HL-60 (cell line): ENCODE measurements at regions not wholly inside any gene's neighbourhood (a gene's known extent, or its start where the extent isn't known, plus 50 kb on each side); places are given as distances from the start of the nearest gene placed in this dataset. TPM values are rescaled to one million over a fixed set of nuclear protein-coding genes. Genes with fewer than 3 reads are reported as not detected.

Experiments
- DNase-seq, 2 experiments: peaks; one replicate each; pipeline ENCODE4 v3.0.0-alpha.2; 2010 to 2020; ENCODE audit warnings: low read depth in 1 of 2, low spot score in 1 of 2
- H3K27ac ChIP-seq: fragments of 250-450 bp; sonication (Bioruptor Pico); replicated peaks from 2 replicates; pipeline ENCODE4 v1.5.1; 2020; ENCODE audit warnings: mild to moderate bottlenecking, moderate library complexity
- H3K27me3 ChIP-seq: fragments of 250-450 bp; sonication (Bioruptor Pico); 2 replicates; pipeline ENCODE4 v1.5.1; 2021; ENCODE audit warnings: mild to moderate bottlenecking, moderate library complexity; ENCODE audit not compliant: insufficient read depth, poor library complexity, severe bottlenecking
- H3K4me3 ChIP-seq: replicated peaks from 2 replicates; pipeline ENCODE4 v1.5.1; 2011; ENCODE audit warnings: mild to moderate bottlenecking, control low read depth, low read length; ENCODE audit not compliant: insufficient read depth
- GABPA ChIP-seq: IDR thresholded peaks from 2 replicates; pipeline ENCODE4 v1.6.1; 2012; ENCODE audit warnings: low read depth
- POLR2AphosphoS5 ChIP-seq: IDR thresholded peaks from 2 replicates; pipeline ENCODE4 v1.6.1; 2012; ENCODE audit warnings: low read depth
- SPI1 ChIP-seq: IDR thresholded peaks from 2 replicates; pipeline ENCODE4 v1.6.1; 2012; ENCODE audit warnings: low read depth, mild to moderate bottlenecking, borderline replicate concordance
- microRNA-seq: library from miRNA; unstranded; fragments of <30 nt; microRNA quantifications from one replicate; pipeline ENCODE4, GENCODE V29; 2018
- TF ChIP-seq, protein P1 (sequence below): IDR thresholded peaks from 2 replicates; pipeline ENCODE4 v1.6.1; 2012; ENCODE audit warnings: low read depth; ENCODE audit not compliant: insufficient replicate concordance
- TF ChIP-seq, protein P2 (sequence below): IDR thresholded peaks from one replicate; pipeline ENCODE4 v1.5.1; 2011; ENCODE audit warnings: low read length, control low read depth, inconsistent platforms; ENCODE audit not compliant: insufficient read depth

DNA sequence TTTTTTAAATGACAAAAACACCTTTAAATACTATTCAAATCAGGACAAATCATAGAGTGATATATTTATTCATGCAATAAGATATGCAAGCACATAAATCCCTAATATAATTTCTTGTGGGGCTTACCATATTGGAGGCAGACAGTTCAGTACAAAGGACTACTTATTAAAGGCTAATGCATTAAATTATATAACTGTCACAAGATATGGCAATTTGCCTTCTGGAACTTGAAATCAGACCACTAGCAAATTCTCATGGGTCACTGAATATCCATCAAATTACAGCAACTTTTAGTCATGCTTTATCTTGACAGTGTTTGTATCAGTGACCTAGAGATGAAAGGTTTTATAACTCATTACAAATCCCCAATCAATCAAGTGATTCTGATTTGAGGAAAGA lies 54.1 kb upstream of the NCAM2 start:
- TF ChIP-seq GABPA (no peak), SPI1 (no peak), POLR2AphosphoS5 (no peak)
- TF ChIP-seq, protein P1, sequence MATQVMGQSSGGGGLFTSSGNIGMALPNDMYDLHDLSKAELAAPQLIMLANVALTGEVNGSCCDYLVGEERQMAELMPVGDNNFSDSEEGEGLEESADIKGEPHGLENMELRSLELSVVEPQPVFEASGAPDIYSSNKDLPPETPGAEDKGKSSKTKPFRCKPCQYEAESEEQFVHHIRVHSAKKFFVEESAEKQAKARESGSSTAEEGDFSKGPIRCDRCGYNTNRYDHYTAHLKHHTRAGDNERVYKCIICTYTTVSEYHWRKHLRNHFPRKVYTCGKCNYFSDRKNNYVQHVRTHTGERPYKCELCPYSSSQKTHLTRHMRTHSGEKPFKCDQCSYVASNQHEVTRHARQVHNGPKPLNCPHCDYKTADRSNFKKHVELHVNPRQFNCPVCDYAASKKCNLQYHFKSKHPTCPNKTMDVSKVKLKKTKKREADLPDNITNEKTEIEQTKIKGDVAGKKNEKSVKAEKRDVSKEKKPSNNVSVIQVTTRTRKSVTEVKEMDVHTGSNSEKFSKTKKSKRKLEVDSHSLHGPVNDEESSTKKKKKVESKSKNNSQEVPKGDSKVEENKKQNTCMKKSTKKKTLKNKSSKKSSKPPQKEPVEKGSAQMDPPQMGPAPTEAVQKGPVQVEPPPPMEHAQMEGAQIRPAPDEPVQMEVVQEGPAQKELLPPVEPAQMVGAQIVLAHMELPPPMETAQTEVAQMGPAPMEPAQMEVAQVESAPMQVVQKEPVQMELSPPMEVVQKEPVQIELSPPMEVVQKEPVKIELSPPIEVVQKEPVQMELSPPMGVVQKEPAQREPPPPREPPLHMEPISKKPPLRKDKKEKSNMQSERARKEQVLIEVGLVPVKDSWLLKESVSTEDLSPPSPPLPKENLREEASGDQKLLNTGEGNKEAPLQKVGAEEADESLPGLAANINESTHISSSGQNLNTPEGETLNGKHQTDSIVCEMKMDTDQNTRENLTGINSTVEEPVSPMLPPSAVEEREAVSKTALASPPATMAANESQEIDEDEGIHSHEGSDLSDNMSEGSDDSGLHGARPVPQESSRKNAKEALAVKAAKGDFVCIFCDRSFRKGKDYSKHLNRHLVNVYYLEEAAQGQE, result no peak
- H3K27ac ChIP-seq, result no peak overlapping the region
- DNase-seq, result no peak
- no peak overlapping the region for H3K4me3 ChIP-seq
- H3K27me3 ChIP-seq, result no peaks in the 10 kb centered on the region

DNA sequence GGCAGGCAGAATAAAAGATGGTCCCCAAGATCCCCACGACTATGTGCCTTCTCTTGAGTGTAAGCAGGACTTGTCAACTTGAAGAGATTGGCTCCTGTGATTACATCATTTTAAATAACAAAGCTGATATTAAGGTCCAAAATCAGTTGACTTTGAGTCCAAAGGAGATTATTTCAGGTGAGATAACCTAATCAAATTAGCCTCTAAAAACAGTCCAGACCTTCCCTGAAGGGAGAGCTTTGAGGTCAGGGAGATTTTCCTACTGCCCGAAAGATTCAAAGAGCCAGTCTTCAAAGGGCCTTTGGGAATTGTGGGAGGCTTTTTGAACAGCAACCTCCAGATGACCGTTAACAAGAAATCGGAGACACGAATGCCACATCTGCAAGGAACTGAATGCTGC lies 51.5 kb upstream of the NCAM2 start:
- H3K27me3 ChIP-seq, result no peaks in the 10 kb centered on the region
- H3K27ac ChIP-seq, result no peak overlapping the region
- DNase-seq, result no peak
- H3K4me3 ChIP-seq, result no peak overlapping the region
- TF ChIP-seq GABPA (no peak), SPI1 (no peak), POLR2AphosphoS5 (no peak)
- TF ChIP-seq, protein P2, sequence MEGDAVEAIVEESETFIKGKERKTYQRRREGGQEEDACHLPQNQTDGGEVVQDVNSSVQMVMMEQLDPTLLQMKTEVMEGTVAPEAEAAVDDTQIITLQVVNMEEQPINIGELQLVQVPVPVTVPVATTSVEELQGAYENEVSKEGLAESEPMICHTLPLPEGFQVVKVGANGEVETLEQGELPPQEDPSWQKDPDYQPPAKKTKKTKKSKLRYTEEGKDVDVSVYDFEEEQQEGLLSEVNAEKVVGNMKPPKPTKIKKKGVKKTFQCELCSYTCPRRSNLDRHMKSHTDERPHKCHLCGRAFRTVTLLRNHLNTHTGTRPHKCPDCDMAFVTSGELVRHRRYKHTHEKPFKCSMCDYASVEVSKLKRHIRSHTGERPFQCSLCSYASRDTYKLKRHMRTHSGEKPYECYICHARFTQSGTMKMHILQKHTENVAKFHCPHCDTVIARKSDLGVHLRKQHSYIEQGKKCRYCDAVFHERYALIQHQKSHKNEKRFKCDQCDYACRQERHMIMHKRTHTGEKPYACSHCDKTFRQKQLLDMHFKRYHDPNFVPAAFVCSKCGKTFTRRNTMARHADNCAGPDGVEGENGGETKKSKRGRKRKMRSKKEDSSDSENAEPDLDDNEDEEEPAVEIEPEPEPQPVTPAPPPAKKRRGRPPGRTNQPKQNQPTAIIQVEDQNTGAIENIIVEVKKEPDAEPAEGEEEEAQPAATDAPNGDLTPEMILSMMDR, result no peak
- TF ChIP-seq, protein P1, result no peak

Small RNA genes lying in the stretch of these regions (microRNA-seq; reads per million reads assigned to microRNA genes)
- not detected for gene MIR548X
